ENCODE measurements at regions not wholly inside any gene's neighbourhood (a gene's known extent, or its start where the extent isn't known, plus 50 kb on each side); places are given as distances from the start of the nearest gene placed in this dataset.

DNA sequence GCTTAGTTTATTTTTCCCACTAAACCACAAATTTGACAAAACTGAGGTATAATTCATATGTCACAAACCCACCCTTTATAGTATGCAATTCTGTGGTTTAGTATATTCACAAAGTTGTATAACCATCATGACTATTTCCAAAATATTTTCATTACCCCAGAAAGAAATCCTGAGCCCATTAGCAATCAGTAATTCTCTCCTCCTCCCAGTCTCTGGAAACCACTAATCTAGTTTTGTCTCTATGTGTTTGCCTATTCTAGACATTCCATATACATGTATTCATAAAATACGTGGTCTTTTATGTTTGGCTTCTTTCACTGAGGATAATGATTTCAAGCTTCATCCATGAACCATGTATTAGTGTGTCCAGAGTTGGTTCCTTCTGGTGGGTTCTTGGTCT is 267.6 kb downstream of the AEBP2 start:
- TF ChIP-seq, protein P1, sequence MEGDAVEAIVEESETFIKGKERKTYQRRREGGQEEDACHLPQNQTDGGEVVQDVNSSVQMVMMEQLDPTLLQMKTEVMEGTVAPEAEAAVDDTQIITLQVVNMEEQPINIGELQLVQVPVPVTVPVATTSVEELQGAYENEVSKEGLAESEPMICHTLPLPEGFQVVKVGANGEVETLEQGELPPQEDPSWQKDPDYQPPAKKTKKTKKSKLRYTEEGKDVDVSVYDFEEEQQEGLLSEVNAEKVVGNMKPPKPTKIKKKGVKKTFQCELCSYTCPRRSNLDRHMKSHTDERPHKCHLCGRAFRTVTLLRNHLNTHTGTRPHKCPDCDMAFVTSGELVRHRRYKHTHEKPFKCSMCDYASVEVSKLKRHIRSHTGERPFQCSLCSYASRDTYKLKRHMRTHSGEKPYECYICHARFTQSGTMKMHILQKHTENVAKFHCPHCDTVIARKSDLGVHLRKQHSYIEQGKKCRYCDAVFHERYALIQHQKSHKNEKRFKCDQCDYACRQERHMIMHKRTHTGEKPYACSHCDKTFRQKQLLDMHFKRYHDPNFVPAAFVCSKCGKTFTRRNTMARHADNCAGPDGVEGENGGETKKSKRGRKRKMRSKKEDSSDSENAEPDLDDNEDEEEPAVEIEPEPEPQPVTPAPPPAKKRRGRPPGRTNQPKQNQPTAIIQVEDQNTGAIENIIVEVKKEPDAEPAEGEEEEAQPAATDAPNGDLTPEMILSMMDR (conservative IDR thresholded peaks at IDR 0.05; ENCODE audit: low read length), result no peak
- no peak for TF ChIP-seq EZH2phosphoT487 (IDR thresholded peaks at IDR 0.05; ENCODE audit: borderline replicate concordance)
